ENCODE measurements at regions not wholly inside any gene's neighbourhood (a gene's known extent, or its start where the extent isn't known, plus 50 kb on each side); places are given as distances from the start of the nearest gene placed in this dataset.

DNA sequence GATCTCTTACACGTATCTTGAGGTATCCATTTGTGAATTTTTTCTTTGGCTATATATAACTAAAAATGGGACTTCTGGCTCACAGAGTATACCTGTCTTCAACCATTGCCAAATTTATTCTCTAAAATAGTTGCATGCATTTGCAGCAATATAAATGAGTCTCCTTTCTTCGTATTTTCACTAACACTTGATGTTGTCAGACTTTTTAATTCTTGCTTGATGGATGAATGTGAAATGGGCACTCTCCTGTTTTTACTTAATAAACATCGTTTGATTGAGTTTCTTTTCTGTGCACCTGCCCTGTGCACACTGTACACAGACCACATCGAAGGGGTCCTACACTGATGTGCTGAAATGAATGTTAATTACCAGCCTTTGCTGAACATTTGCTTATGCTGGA lies 121.8 kb downstream of the DDX1 start:
- no peaks in the 10 kb centered on the region for H3F3A ChIP-seq (ENCODE audit: insufficient read depth, low read length, poor library complexity, severe bottlenecking)
- H3K9ac ChIP-seq (ENCODE audit: low read length) = no peak overlapping the region
- no peak for TF ChIP-seq EP300 (conservative IDR thresholded peaks at IDR 0.05; ENCODE audit: poor library complexity, severe bottlenecking)
- no peak for TF ChIP-seq TAF1 (IDR thresholded peaks at IDR 0.05; ENCODE audit: low read depth)
- TF ChIP-seq SMC3 (conservative IDR thresholded peaks at IDR 0.05; ENCODE audit: poor library complexity) = no peak
- TF ChIP-seq, protein P1, sequence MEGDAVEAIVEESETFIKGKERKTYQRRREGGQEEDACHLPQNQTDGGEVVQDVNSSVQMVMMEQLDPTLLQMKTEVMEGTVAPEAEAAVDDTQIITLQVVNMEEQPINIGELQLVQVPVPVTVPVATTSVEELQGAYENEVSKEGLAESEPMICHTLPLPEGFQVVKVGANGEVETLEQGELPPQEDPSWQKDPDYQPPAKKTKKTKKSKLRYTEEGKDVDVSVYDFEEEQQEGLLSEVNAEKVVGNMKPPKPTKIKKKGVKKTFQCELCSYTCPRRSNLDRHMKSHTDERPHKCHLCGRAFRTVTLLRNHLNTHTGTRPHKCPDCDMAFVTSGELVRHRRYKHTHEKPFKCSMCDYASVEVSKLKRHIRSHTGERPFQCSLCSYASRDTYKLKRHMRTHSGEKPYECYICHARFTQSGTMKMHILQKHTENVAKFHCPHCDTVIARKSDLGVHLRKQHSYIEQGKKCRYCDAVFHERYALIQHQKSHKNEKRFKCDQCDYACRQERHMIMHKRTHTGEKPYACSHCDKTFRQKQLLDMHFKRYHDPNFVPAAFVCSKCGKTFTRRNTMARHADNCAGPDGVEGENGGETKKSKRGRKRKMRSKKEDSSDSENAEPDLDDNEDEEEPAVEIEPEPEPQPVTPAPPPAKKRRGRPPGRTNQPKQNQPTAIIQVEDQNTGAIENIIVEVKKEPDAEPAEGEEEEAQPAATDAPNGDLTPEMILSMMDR (IDR thresholded peaks at IDR 0.05; ENCODE audit: poor library complexity, severe bottlenecking) = no peak
- TF ChIP-seq POLR2AphosphoS5 (IDR thresholded peaks at IDR 0.05) = no peak
- TF ChIP-seq MXI1 (conservative IDR thresholded peaks at IDR 0.05; ENCODE audit: poor library complexity, severe bottlenecking) = no peak
- TF ChIP-seq RAD21 (conservative IDR thresholded peaks at IDR 0.05) = no peak
- no peak overlapping the region for H2AFZ ChIP-seq (ENCODE audit: low read depth, low read length)
- no peak overlapping the region for H3K4me3 ChIP-seq (ENCODE audit: low read length)
- no peak overlapping the region for H3K4me2 ChIP-seq (ENCODE audit: low read length)
- no peak overlapping the region for H3K27ac ChIP-seq (ENCODE audit: low read length)
- no peaks in the 10 kb centered on the region for H4K20me1 ChIP-seq (ENCODE audit: insufficient read depth)
- H3K9me2 ChIP-seq (ENCODE audit: insufficient read depth, low read length) = no peaks in the 10 kb centered on the region
- H3K27me3 ChIP-seq (ENCODE audit: insufficient read depth, low read depth, low read length) = no peaks in the 10 kb centered on the region
- no peaks in the 10 kb centered on the region for H3K79me2 ChIP-seq (replicated peaks; ENCODE audit: insufficient read depth, low read length)
- H3K9me3 ChIP-seq (ENCODE audit: low read length) = no peaks in the 10 kb centered on the region
- H3K36me3 ChIP-seq (ENCODE audit: insufficient read depth, low read length) = no peaks in the 10 kb centered on the region

DNA sequence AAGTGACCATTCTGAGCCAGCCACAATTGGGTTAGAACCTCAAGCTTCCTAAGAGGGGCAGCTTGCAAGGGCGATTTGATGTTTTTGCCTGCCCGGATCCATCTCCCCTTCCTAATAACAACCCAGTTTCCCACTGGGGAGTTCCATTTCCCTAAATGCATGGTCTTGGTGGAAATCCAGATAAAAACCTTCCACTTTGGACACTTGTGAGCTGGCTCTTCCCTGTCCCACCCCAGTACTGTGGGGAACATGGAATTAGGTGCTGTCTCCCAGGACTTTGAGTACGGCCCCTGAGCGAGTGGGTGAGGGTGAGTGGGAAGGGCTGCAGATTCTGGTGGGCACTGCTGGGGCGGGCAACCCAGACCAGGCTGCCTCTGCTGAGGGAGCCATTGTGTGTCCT lies 122.3 kb downstream of the DDX1 start:
- H2AFZ ChIP-seq (ENCODE audit: low read depth, low read length) = no peak overlapping the region
- no peak overlapping the region for H3K27ac ChIP-seq (ENCODE audit: low read length)
- no peaks in the 10 kb centered on the region for H3K27me3 ChIP-seq (ENCODE audit: insufficient read depth, low read depth, low read length)
- H3K4me2 ChIP-seq (ENCODE audit: low read length) = no peak overlapping the region
- H4K20me1 ChIP-seq (ENCODE audit: insufficient read depth) = no peaks in the 10 kb centered on the region
- no peaks in the 10 kb centered on the region for H3K9me2 ChIP-seq (ENCODE audit: insufficient read depth, low read length)
- H3K9me3 ChIP-seq (ENCODE audit: low read length) = no peaks in the 10 kb centered on the region
- no peaks in the 10 kb centered on the region for H3K79me2 ChIP-seq (replicated peaks; ENCODE audit: insufficient read depth, low read length)
- H3K4me3 ChIP-seq (ENCODE audit: low read length) = no peak overlapping the region
- H3K36me3 ChIP-seq (ENCODE audit: insufficient read depth, low read length) = no peaks in the 10 kb centered on the region
- TF ChIP-seq MXI1 (conservative IDR thresholded peaks at IDR 0.05; ENCODE audit: poor library complexity, severe bottlenecking) (no peak), POLR2AphosphoS5 (IDR thresholded peaks at IDR 0.05) (no peak), RAD21 (conservative IDR thresholded peaks at IDR 0.05) (no peak), TAF1 (IDR thresholded peaks at IDR 0.05; ENCODE audit: low read depth) (no peak), EZH2 (IDR thresholded peaks at IDR 0.05; ENCODE audit: borderline replicate concordance, insufficient read depth, low read length, poor library complexity, severe bottlenecking) (no peak), EP300 (conservative IDR thresholded peaks at IDR 0.05; ENCODE audit: poor library complexity, severe bottlenecking) (no peak), SMC3 (conservative IDR thresholded peaks at IDR 0.05; ENCODE audit: poor library complexity) (no peak)
- TF ChIP-seq, protein P1 (IDR thresholded peaks at IDR 0.05; ENCODE audit: poor library complexity, severe bottlenecking) = no peak
- TF ChIP-seq, protein P2, sequence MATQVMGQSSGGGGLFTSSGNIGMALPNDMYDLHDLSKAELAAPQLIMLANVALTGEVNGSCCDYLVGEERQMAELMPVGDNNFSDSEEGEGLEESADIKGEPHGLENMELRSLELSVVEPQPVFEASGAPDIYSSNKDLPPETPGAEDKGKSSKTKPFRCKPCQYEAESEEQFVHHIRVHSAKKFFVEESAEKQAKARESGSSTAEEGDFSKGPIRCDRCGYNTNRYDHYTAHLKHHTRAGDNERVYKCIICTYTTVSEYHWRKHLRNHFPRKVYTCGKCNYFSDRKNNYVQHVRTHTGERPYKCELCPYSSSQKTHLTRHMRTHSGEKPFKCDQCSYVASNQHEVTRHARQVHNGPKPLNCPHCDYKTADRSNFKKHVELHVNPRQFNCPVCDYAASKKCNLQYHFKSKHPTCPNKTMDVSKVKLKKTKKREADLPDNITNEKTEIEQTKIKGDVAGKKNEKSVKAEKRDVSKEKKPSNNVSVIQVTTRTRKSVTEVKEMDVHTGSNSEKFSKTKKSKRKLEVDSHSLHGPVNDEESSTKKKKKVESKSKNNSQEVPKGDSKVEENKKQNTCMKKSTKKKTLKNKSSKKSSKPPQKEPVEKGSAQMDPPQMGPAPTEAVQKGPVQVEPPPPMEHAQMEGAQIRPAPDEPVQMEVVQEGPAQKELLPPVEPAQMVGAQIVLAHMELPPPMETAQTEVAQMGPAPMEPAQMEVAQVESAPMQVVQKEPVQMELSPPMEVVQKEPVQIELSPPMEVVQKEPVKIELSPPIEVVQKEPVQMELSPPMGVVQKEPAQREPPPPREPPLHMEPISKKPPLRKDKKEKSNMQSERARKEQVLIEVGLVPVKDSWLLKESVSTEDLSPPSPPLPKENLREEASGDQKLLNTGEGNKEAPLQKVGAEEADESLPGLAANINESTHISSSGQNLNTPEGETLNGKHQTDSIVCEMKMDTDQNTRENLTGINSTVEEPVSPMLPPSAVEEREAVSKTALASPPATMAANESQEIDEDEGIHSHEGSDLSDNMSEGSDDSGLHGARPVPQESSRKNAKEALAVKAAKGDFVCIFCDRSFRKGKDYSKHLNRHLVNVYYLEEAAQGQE (IDR thresholded peaks at IDR 0.05; ENCODE audit: borderline replicate concordance) = no peak
- H3F3A ChIP-seq (ENCODE audit: insufficient read depth, low read length, poor library complexity, severe bottlenecking) = no peaks in the 10 kb centered on the region
- no peak overlapping the region for H3K9ac ChIP-seq (ENCODE audit: low read length)
